Endothelial cell of umbilical vein (primary cell): ENCODE measurements at regions not wholly inside any gene's neighbourhood (a gene's known extent, or its start where the extent isn't known, plus 50 kb on each side); places are given as distances from the start of the nearest gene placed in this dataset.

Source experiments
- BruUV-seq: library from RNA; stranded (reverse); fragments of 400-500 nt; replicated peaks from 2 replicates; lab custom pipeline; 2021; lab: Mats Ljungman, UMichigan
- CTCF ChIA-PET: fragments of 300-600, 350-600 bp; sonication (Branson Sonifier 250); formaldehyde crosslinking; loops from one replicate; lab custom pipeline; 2021; ENCODE audit warnings: antibody characterized with exemption, inconsistent platforms; lab: Charles Lee
- POLR2A ChIA-PET: fragments of 300-600, 350-600 bp; sonication (Branson Sonifier 250); formaldehyde crosslinking; loops from one replicate; lab custom pipeline; 2021; ENCODE audit warnings: antibody characterized with exemption, inconsistent platforms; lab: Charles Lee
- DNase-seq: peaks from one replicate; pipeline ENCODE4 v3.0.0-alpha.2; 2011; ENCODE audit warnings: low read depth, low spot score
- FAIRE-seq: peaks from 2 replicates; lab custom pipeline; 2011; peaks lifted over from hg19 to GRCh38; lab: Jason Lieb, UNC
- H2AFZ ChIP-seq: 2 replicates; pipeline ENCODE4 v1.6.0; 2012; ENCODE audit warnings: low read depth, low read length, control low read depth, inconsistent platforms
- H3K27ac ChIP-seq: 2 replicates; pipeline ENCODE4 v1.5.1; 2011; ENCODE audit warnings: low read depth, mild to moderate bottlenecking, control low read depth, low read length, moderate library complexity; ENCODE audit not compliant: insufficient read depth
- H3K27me3 ChIP-seq, 2 experiments: 2 replicates each; pipeline versions ENCODE4 v1.6.0 to v1.6.1; 2011; ENCODE audit warnings: low read length in 2 of 2, mixed read lengths in 1 of 2; ENCODE audit not compliant: control insufficient read depth in 2 of 2, insufficient read depth in 2 of 2
- H3K36me3 ChIP-seq, 2 experiments: 2 replicates in 1 of 2; 3 replicates in 1 of 2; pipeline ENCODE4 v1.5.1; 2011; ENCODE audit warnings: low read length in 2 of 2, mild to moderate bottlenecking in 1 of 2, moderate library complexity in 1 of 2; ENCODE audit not compliant: control insufficient read depth in 2 of 2, insufficient read depth in 2 of 2; ENCODE audit errors: extremely low read depth in 1 of 2
- H3K4me1 ChIP-seq: 3 replicates; pipeline ENCODE4 v1.5.1; 2011; ENCODE audit warnings: mild to moderate bottlenecking, low read length; ENCODE audit not compliant: control insufficient read depth, insufficient read depth; ENCODE audit errors: extremely low read depth
- H3K4me2 ChIP-seq: 2 replicates; pipeline ENCODE4 v1.6.1; 2011; ENCODE audit warnings: low read length, control low read depth, mixed read lengths; ENCODE audit not compliant: insufficient read depth
- H3K4me3 ChIP-seq, 3 experiments: fragments of 200-600 bp in 1 of 3; sonication (generic), shearing (Covaris generic) in 1 of 3; replicated peaks in 1 of 3; 2 replicates each; pipeline ENCODE4 v1.5.1; 2011 to 2016; ENCODE audit warnings: control low read depth in 3 of 3, low read length in 3 of 3, mild to moderate bottlenecking in 2 of 3, inconsistent platforms in 1 of 3, low read depth in 1 of 3, moderate library complexity in 1 of 3; ENCODE audit not compliant: insufficient read depth in 1 of 3
- H3K79me2 ChIP-seq: 2 replicates; pipeline ENCODE4 v1.6.0; 2012; ENCODE audit warnings: low read length, inconsistent platforms; ENCODE audit not compliant: control insufficient read depth, insufficient read depth
- H3K9ac ChIP-seq: replicated peaks from 2 replicates; pipeline ENCODE3; 2011; ENCODE audit warnings: low read length, control low read depth; ENCODE audit not compliant: insufficient read depth; ENCODE audit errors: extremely low read depth
- H3K9me1 ChIP-seq: replicated peaks from 3 replicates; pipeline ENCODE4 v1.6.0; 2011; ENCODE audit warnings: mild to moderate bottlenecking, low read length; ENCODE audit not compliant: control insufficient read depth, insufficient read depth; ENCODE audit errors: extremely low read depth
- H3K9me3 ChIP-seq: replicated peaks from 2 replicates; pipeline ENCODE4 v1.5.1; 2012; ENCODE audit warnings: low read length, inconsistent platforms; ENCODE audit not compliant: control insufficient read depth, insufficient read depth
- H4K20me1 ChIP-seq: replicated peaks from 2 replicates; pipeline ENCODE3; 2011; ENCODE audit warnings: mild to moderate bottlenecking, low read length; ENCODE audit not compliant: control insufficient read depth, insufficient read depth; ENCODE audit errors: extremely low read depth
- EZH2 ChIP-seq: IDR thresholded peaks from 2 replicates; pipeline ENCODE4 v1.6.1; 2012; ENCODE audit warnings: borderline replicate concordance, low read depth, mild to moderate bottlenecking, moderate library complexity, low read length, inconsistent platforms; ENCODE audit not compliant: severe bottlenecking
- FOS ChIP-seq: IDR thresholded peaks from 2 replicates; pipeline ENCODE4 v1.6.1; 2011; ENCODE audit warnings: mild to moderate bottlenecking, low read length, moderate library complexity, borderline replicate concordance; ENCODE audit not compliant: insufficient read depth
- GATA2 ChIP-seq: IDR thresholded peaks from 2 replicates; pipeline ENCODE4 v1.7.0; 2011; ENCODE audit warnings: low read depth, mild to moderate bottlenecking, moderate library complexity, mixed read lengths, low read length; ENCODE audit not compliant: insufficient read length, insufficient read depth
- JUN ChIP-seq: IDR thresholded peaks from 2 replicates; pipeline ENCODE4 v1.6.1; 2011; ENCODE audit warnings: borderline replicate concordance, low read depth; ENCODE audit not compliant: insufficient read length, insufficient read depth
- MYC ChIP-seq: IDR thresholded peaks from one replicate; pipeline ENCODE4 v1.6.1; 2011; ENCODE audit warnings: mild to moderate bottlenecking, low read depth, low read length
- POLR2A ChIP-seq: IDR thresholded peaks from 2 replicates; pipeline ENCODE4 v1.6.1; 2012; ENCODE audit warnings: low read depth, mild to moderate bottlenecking, control low read depth, low read length
- POLR2AphosphoS5 ChIP-seq: IDR thresholded peaks from 2 replicates; pipeline ENCODE4 v1.6.1; 2012; ENCODE audit warnings: low read depth, mild to moderate bottlenecking, control low read depth, low read length, moderate library complexity; ENCODE audit not compliant: insufficient read depth
- dilution Hi-C: fragments of 300-500 bp; cut with MboI; formaldehyde crosslinking; loops from one replicate; pipeline ENCODE4 v1.15.0; 2019; ENCODE audit warnings: low sequenced_read_pairs; ENCODE audit not compliant: extremely low pct_ligation_motif_present
- intact Hi-C: fragments of 100-400 bp; cut with micrococcal nuclease; formaldehyde crosslinking; loops from one replicate; pipeline ENCODE4 v1.10.0; 2022
- TF ChIP-seq, protein P1 (sequence below), 2 donors: IDR thresholded peaks; 1 replicate in 1 of 2; 2 replicates in 1 of 2; pipeline ENCODE4 v1.5.1; 2011; ENCODE audit warnings: low read length in 2 of 2, mild to moderate bottlenecking in 2 of 2, moderate library complexity in 2 of 2, control low read depth in 1 of 2, inconsistent platforms in 1 of 2, low read depth in 1 of 2; ENCODE audit not compliant: insufficient read depth in 1 of 2; ENCODE audit errors: extremely low read depth in 1 of 2
- TF ChIP-seq, protein P2 (sequence below): IDR thresholded peaks from 2 replicates; pipeline ENCODE4 v1.6.1; 2011; ENCODE audit not compliant: insufficient read depth, insufficient read length

DNA sequence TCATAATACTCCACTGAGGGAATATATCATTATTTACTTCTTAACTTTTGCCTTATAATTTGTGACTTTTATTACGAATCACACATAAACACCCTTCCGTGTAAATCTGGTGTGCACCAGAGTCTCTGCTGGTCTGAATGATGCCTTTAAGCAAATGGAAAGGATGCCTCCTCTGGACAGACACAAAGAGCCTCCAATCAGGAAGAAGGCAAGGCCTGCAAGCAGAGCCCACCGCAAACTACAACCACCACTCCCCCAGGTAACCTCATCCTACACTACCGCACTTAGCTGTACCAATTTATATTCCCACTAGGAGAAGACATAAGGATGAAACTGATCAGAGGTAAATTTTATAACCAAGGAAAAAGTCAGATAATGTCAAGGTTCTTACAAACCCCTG, 137.6 kb downstream of the KLF12 start:
- Histone ChIP-seq H3K79me2 (peaks cover 3% of the 10 kb centered on the region), H3K9me3 (no peaks in the 10 kb centered on the region), H3K9ac (no peak overlapping the region), H3K36me3 (peaks cover 0 to 2% of the 10 kb centered on the region in 2 experiments), H3K27ac (no peak overlapping the region), H3K9me1 (no peaks in the 10 kb centered on the region), H2AFZ (no peak overlapping the region), H3K4me3 (no peak overlapping the region), H4K20me1 (no peaks in the 10 kb centered on the region), H3K27me3 (no peaks in the 10 kb centered on the region), H3K4me2 (no peak overlapping the region), H3K4me1 (no peaks in the 10 kb centered on the region)
- POLR2A ChIA-PET: no interaction called here
- intact Hi-C loops: no loop called here
- FAIRE-seq: no peak
- no peak for TF ChIP-seq MYC
- dilution Hi-C loops: no loop called here
- no peak for DNase-seq
- no TSS peak for BruUV-seq
- CTCF ChIA-PET: interaction anchor here (1.4 kb wide), 1 partner anchor 12 kb away, joined by 3 read pairs; no protein-coding TSS in a partner anchor

DNA sequence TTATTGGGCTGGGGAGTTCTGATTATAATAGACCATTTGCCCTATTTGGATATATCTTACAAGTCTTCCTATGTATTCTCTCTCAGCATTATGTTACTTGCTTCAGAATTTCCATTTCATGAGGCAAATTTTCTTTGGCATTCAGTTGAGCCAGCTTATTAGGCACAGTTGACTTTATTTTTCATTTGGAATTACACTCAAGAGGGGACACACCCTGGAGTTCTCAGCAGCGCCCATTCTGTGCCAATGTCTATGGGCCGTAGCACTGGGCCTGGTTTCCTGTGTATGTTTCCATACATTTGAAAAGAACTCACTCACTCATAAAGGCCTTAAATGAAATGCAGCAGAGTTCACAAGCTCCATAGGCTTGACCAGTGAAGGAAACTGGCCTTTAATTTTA, 138.5 kb downstream of the KLF12 start:
- Histone ChIP-seq H3K9ac (no peak overlapping the region), H3K27ac (no peak overlapping the region), H2AFZ (no peak overlapping the region), H3K79me2 (peaks cover 3% of the 10 kb centered on the region), H3K27me3 (no peaks in the 10 kb centered on the region), H3K9me1 (no peaks in the 10 kb centered on the region), H4K20me1 (no peaks in the 10 kb centered on the region), H3K36me3 (peaks cover 0 to 2% of the 10 kb centered on the region in 2 experiments), H3K9me3 (no peaks in the 10 kb centered on the region), H3K4me1 (no peaks in the 10 kb centered on the region), H3K4me2 (no peak overlapping the region), H3K4me3 (no peak overlapping the region)
- no peak for DNase-seq
- dilution Hi-C loops (no loop called here), intact Hi-C loops (no loop called here)
- ChIA-PET POLR2A (no interaction called here), CTCF (interaction anchor here (1.4 kb wide), 1 partner anchor 13 kb away, joined by 3 read pairs; no protein-coding TSS in a partner anchor)
- TF ChIP-seq POLR2AphosphoS5: no peak
- TF ChIP-seq POLR2A: no peak
- TF ChIP-seq GATA2: no peak
- no peak for TF ChIP-seq FOS
- TF ChIP-seq JUN: no peak
- TF ChIP-seq, protein P1, sequence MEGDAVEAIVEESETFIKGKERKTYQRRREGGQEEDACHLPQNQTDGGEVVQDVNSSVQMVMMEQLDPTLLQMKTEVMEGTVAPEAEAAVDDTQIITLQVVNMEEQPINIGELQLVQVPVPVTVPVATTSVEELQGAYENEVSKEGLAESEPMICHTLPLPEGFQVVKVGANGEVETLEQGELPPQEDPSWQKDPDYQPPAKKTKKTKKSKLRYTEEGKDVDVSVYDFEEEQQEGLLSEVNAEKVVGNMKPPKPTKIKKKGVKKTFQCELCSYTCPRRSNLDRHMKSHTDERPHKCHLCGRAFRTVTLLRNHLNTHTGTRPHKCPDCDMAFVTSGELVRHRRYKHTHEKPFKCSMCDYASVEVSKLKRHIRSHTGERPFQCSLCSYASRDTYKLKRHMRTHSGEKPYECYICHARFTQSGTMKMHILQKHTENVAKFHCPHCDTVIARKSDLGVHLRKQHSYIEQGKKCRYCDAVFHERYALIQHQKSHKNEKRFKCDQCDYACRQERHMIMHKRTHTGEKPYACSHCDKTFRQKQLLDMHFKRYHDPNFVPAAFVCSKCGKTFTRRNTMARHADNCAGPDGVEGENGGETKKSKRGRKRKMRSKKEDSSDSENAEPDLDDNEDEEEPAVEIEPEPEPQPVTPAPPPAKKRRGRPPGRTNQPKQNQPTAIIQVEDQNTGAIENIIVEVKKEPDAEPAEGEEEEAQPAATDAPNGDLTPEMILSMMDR (IDR thresholded peaks at IDR 0.05; ENCODE audit: extremely low read depth in 1 of 2, insufficient read depth in 1 of 2, low read depth in 1 of 2, low read length in 2 of 2): no peak
- no peak for TF ChIP-seq EZH2
- no peak for TF ChIP-seq MYC
- TF ChIP-seq, protein P2, sequence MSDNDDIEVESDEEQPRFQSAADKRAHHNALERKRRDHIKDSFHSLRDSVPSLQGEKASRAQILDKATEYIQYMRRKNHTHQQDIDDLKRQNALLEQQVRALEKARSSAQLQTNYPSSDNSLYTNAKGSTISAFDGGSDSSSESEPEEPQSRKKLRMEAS: no peak
- no peak for FAIRE-seq
- BruUV-seq: no TSS peak
